ENCODE measurements at regions not wholly inside any gene's neighbourhood (a gene's known extent, or its start where the extent isn't known, plus 50 kb on each side); places are given as distances from the start of the nearest gene placed in this dataset.

- no peak for DNase-seq (ENCODE audit: low read depth in 4 of 4, low spot score in 1 of 4)
These were observed 528.3 kb downstream of the CMPK2 start for GRCh38 chr2:6337472-6337820.

GRCh38 chr2:6341588-6342129, 524.0 kb downstream of the CMPK2 start:
- no peak for DNase-seq (ENCODE audit: low read depth in 4 of 4, low spot score in 1 of 4)

- DNase-seq (ENCODE audit: low read depth in 4 of 4, low spot score in 1 of 4), result no peak
These were observed 523.3 kb downstream of the CMPK2 start for GRCh38 chr2:6342273-6342920.

- no peak for DNase-seq (ENCODE audit: low read depth in 4 of 4, low spot score in 1 of 4)
These were observed 522.6 kb downstream of the CMPK2 start for GRCh38 chr2:6343076-6343475.

- no peak for DNase-seq (ENCODE audit: low read depth in 4 of 4, low spot score in 1 of 4)
These were observed 513.5 kb downstream of the CMPK2 start for GRCh38 chr2:6352247-6352646.

GRCh38 chr2:6352906-6353515, 512.7 kb downstream of the CMPK2 start:
- no peak for DNase-seq (ENCODE audit: low read depth in 4 of 4, low spot score in 1 of 4)

- no peak for DNase-seq (ENCODE audit: low read depth in 4 of 4, low spot score in 1 of 4)
These were observed 512.0 kb downstream of the CMPK2 start for GRCh38 chr2:6353669-6354068.

GRCh38 chr2:6354546-6354945, 511.2 kb downstream of the CMPK2 start:
- DNase-seq (ENCODE audit: low read depth in 4 of 4, low spot score in 1 of 4), result no peak

- DNase-seq (ENCODE audit: low read depth in 4 of 4, low spot score in 1 of 4), result no peak
These were observed 509.6 kb downstream of the CMPK2 start for GRCh38 chr2:6355886-6356761.

- DNase-seq (ENCODE audit: low read depth in 4 of 4, low spot score in 1 of 4), result no peak
These were observed 507.2 kb downstream of the CMPK2 start for GRCh38 chr2:6358546-6358945.

- DNase-seq (ENCODE audit: low read depth in 4 of 4, low spot score in 1 of 4), result no peak
These were observed 506.7 kb downstream of the CMPK2 start for GRCh38 chr2:6358985-6359384.

GRCh38 chr2:6359964-6360363, 505.7 kb downstream of the CMPK2 start:
- DNase-seq (ENCODE audit: low read depth in 4 of 4, low spot score in 1 of 4), result no peak

- no peak for DNase-seq (ENCODE audit: low read depth in 4 of 4, low spot score in 1 of 4)
These were observed 502.8 kb downstream of the CMPK2 start for GRCh38 chr2:6362671-6363450.

- no peak for DNase-seq (ENCODE audit: low read depth in 4 of 4, low spot score in 1 of 4)
These were observed 497.4 kb downstream of the CMPK2 start for GRCh38 chr2:6368281-6368680.

GRCh38 chr2:6369266-6369665, 496.4 kb downstream of the CMPK2 start:
- DNase-seq (ENCODE audit: low read depth in 4 of 4, low spot score in 1 of 4), result no peak

- DNase-seq (ENCODE audit: low read depth in 4 of 4, low spot score in 1 of 4), result no peak
These were observed 494.8 kb downstream of the CMPK2 start for GRCh38 chr2:6370753-6371551.

- no peak for DNase-seq (ENCODE audit: low read depth in 4 of 4, low spot score in 1 of 4)
These were observed 493.3 kb downstream of the CMPK2 start for GRCh38 chr2:6372317-6372901.

- no peak for DNase-seq (ENCODE audit: low read depth in 4 of 4, low spot score in 1 of 4)
These were observed 484.4 kb downstream of the CMPK2 start for GRCh38 chr2:6381326-6381725.

- no peak for DNase-seq (ENCODE audit: low read depth in 4 of 4, low spot score in 1 of 4)
These were observed 481.4 kb downstream of the CMPK2 start for GRCh38 chr2:6384341-6384740.

GRCh38 chr2:6392354-6392753, 473.4 kb downstream of the CMPK2 start:
- no peak for DNase-seq (ENCODE audit: low read depth in 4 of 4, low spot score in 1 of 4)

Measured in stimulated activated CD4-positive, alpha-beta T cell treated with anti-CD3 and anti-CD28 coated beads, Interleukin-1b, Interleukin-23, amount 100 ng/mL, for 24 hours (primary cell).